ENCODE measurements at regions not wholly inside any gene's neighbourhood (a gene's known extent, or its start where the extent isn't known, plus 50 kb on each side); places are given as distances from the start of the nearest gene placed in this dataset.
A peak's percentile ranks its signal among the peaks of the same experiment; 100 is the strongest.
"Not testable (repeated sequence)": the region's sequence is repeated elsewhere in the genome, so short reads cannot be mapped to it uniquely, and the experiment has no call there.

DNA sequence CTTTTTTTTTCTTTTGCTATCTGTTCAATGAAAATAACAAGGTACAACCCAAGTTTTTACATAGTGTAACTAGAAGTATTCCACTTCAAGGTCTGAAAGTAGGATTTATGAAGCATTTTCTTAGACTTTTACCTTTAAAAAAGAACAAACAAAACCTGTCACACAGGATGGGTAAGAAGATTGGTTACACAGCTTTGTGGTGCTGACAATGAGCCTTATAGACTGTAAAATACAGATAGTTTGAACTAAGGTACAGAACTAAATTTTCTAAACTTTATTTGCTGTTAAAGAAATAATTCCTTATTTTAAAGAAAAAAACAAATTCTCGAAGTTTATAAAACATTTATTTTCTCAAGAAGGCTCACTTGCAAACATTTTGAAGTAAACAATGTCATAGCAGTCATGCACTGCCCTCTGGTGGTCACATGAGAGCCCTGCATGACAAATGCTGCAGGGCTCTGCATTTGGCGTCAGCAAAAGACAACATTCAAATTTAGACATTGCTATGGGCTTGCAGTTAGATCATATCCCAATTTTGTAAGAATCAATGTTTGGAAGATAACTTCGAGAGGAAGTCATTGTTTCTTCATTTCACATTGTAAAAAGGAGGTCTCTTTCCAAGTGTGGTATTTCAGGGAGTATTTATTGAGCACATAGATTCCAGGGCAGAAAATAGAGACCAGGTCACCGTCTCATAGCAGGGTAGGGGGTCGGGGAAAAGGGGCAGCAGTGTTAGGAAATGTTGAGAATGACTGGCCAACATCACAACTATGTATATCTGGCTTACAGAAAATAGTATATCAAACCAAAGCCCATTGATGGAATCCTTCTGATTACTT is 115.3 kb upstream of the FMN2 start:
- Histone ChIP-seq H3K4me1 (ENCODE audit: control insufficient read depth, insufficient read depth, low read length) (peaks cover 3% of the 10 kb centered on the region), H3K36me3 (ENCODE audit: insufficient read depth, low read length) (no peaks in the 10 kb centered on the region), H3K9me3 (replicated peaks; ENCODE audit: low read length) (no peaks in the 10 kb centered on the region), H3K4me3 (ENCODE audit: low read length) (no peak overlapping the region), H3K27me3 (ENCODE audit: control insufficient read depth, insufficient read depth, low read length) (peaks cover 14% of the 10 kb centered on the region), H3K9ac (ENCODE audit: low read depth, low read length) (no peak overlapping the region), H3K4me2 (ENCODE audit: low read length) (no peak overlapping the region)

DNA sequence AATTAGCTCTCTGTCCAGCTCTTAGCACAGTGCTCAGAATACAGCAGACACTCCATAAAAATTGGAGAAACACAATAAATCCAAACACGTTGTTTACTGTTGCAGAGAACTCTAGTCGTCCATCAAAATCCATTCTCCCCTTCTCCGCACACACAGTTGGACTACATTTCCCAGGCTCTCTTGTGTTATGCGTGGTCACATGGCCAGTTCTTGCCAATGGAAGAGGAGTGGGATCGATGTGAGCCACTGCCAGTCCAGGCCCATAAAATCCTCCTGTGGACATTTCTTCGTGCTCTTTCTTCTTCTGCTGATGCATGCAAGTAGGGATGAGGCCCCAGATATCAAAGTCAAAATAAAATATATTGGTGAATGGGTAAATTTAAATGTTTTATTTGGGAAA is 114.3 kb upstream of the FMN2 start:
- no peak overlapping the region for H3K4me3 ChIP-seq (ENCODE audit: low read length)
- H3K36me3 ChIP-seq (ENCODE audit: insufficient read depth, low read length) = no peaks in the 10 kb centered on the region
- no peak overlapping the region for H3K9ac ChIP-seq (ENCODE audit: low read depth, low read length)
- H3K9me3 ChIP-seq (replicated peaks; ENCODE audit: low read length) = no peaks in the 10 kb centered on the region
- no peak overlapping the region for H3K4me2 ChIP-seq (ENCODE audit: low read length)
- H3K27me3 ChIP-seq (ENCODE audit: control insufficient read depth, insufficient read depth, low read length) = peaks cover 14% of the 10 kb centered on the region
- peaks cover 3% of the 10 kb centered on the region for H3K4me1 ChIP-seq (ENCODE audit: control insufficient read depth, insufficient read depth, low read length)

DNA sequence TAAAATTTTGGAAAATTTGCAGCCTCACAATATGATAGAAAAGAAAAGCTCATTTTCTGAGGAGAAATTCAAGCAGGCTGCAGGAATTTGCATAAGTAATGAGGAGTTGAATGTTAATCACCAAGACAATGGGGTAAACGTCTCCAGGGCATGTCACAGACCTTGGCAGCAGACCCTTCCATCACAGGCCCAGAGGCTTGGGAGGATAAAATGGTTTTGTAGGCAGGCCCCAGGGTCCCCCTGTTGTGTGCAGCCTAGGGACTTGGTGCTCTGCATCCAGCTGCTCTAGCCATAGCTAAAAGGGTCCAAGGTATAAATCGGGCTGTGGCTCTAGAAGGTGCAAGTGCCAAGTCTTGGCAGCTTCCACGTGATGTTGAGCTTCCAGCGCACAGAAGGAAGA is 112.2 kb upstream of the FMN2 start:
- no peak overlapping the region for H3K4me2 ChIP-seq (ENCODE audit: low read length)

DNA sequence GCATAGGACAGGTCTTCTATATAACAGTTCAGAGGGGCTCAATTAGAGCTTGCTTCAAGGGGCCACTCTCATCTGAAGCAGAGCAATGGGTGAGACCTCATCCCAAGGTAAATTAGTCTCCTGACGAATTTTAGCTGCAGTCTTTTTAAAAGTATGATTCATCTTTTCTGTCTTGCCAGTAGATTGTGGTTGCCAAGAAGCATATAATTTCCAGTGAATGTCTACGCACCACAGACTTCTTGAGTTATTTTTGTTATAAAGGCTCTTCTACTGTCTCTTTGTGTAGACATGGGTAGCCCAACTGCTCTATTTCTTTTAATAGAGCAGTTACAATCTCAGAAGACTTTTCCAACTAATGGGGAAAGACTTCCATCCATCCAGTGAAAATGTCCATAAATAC is 108.9 kb upstream of the FMN2 start:
- no peak overlapping the region for H3K4me3 ChIP-seq (ENCODE audit: low read length)
- H3K9me3 ChIP-seq (replicated peaks; ENCODE audit: low read length) = no peaks in the 10 kb centered on the region
- no peak overlapping the region for H3K4me2 ChIP-seq (ENCODE audit: low read length)
- H3K9ac ChIP-seq (ENCODE audit: low read depth, low read length) = no peak overlapping the region
- peaks cover 3% of the 10 kb centered on the region for H3K27me3 ChIP-seq (ENCODE audit: control insufficient read depth, insufficient read depth, low read length)
- H3K4me1 ChIP-seq (ENCODE audit: control insufficient read depth, insufficient read depth, low read length) = no peaks in the 10 kb centered on the region
- no peaks in the 10 kb centered on the region for H3K36me3 ChIP-seq (ENCODE audit: insufficient read depth, low read length)

More for the DNA sequence above, 112.2 kb upstream of the FMN2 start:
- Histone ChIP-seq H3K4me1 (ENCODE audit: control insufficient read depth, insufficient read depth, low read length) (peaks cover 3% of the 10 kb centered on the region), H3K9ac (ENCODE audit: low read depth, low read length) (no peak overlapping the region), H3K9me3 (replicated peaks; ENCODE audit: low read length) (no peaks in the 10 kb centered on the region), H3K36me3 (ENCODE audit: insufficient read depth, low read length) (no peaks in the 10 kb centered on the region), H3K27me3 (ENCODE audit: control insufficient read depth, insufficient read depth, low read length) (no peaks in the 10 kb centered on the region), H3K4me3 (ENCODE audit: low read length) (no peak overlapping the region)

DNA sequence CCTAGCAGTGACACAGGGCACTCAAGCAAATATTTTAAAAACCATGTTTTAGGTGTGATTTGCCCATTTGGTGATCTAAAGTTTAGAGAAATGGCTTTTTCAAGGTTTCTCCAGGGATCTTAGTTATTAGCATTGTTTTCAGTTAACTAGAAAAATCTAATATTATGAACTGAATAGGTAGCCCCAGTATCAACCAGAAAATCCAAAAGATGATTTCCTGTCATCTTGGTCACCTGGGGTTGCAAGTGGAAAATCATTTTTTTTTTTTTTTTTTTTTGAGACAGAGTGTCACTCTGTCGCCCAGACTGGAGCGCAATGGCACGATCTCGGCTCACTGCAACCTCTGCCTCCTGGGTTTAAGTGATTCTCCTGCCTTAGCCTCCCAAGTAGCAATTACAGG is 106.6 kb upstream of the FMN2 start:
- H3K36me3 ChIP-seq (ENCODE audit: insufficient read depth, low read length) = no peaks in the 10 kb centered on the region
- no peak overlapping the region for H3K9ac ChIP-seq (ENCODE audit: low read depth, low read length)
- H3K4me1 ChIP-seq (ENCODE audit: control insufficient read depth, insufficient read depth, low read length) = no peaks in the 10 kb centered on the region
- H3K27me3 ChIP-seq (ENCODE audit: control insufficient read depth, insufficient read depth, low read length) = peaks cover 15% of the 10 kb centered on the region
- H3K9me3 ChIP-seq (replicated peaks; ENCODE audit: low read length) = no peaks in the 10 kb centered on the region
- H3K4me3 ChIP-seq (ENCODE audit: low read length) = no peak overlapping the region
- no peak overlapping the region for H3K4me2 ChIP-seq (ENCODE audit: low read length)

DNA sequence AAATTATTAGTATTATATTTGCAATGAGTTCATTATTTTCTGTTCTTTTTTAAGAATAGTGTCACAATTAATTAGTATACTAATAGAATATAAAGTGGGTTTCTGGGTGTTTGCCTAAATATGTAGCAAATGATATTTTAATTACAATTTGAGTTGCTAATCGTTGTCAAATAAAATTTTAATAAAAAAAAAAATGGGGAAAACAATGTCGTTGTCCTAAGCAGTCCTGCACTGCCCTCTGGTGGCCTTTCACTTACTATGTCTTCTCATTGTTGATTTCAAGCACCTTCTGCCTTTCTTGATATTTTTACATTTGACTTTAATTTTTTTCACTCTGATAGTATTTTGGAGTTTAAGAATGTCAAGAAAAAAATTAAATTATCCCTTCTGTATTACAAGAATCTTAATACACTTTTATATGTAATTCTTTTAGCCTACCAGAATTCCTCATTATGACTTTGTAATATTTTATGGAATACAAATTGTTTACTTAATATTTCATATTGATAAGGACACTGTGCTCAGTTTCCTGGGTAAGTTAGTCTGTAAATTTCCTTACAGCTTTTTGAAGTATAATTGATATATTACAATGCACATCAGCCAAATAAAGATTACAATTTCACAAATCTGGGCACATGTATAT is 104.5 kb upstream of the FMN2 start:
- Histone ChIP-seq H3K4me2 (ENCODE audit: low read length) (no peak overlapping the region), H3K27me3 (ENCODE audit: control insufficient read depth, insufficient read depth, low read length) (peaks cover 24% of the 10 kb centered on the region), H3K36me3 (ENCODE audit: insufficient read depth, low read length) (no peaks in the 10 kb centered on the region), H3K4me1 (ENCODE audit: control insufficient read depth, insufficient read depth, low read length) (no peaks in the 10 kb centered on the region), H3K9ac (ENCODE audit: low read depth, low read length) (no peak overlapping the region), H3K9me3 (replicated peaks; ENCODE audit: low read length) (no peaks in the 10 kb centered on the region), H3K4me3 (ENCODE audit: low read length) (no peak overlapping the region)

DNA sequence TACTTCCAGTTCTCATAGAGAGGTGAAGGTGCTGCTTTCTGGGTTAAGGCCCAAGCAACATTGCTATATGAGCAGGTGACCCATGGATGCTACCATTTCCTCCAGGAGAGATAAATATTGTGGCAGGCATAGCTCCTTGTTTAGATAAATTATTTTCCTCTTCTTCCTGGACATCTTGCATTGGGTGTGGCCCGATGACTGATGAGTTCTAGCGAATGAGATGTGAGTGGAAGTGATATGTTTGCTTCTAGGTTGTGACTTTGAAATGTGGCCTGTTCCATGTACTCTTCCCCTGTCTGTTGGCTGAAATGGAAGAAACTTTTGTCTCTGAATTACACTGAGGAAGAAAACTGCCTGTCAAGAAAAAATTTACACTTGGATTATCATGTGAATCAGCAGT is 101.7 kb upstream of the FMN2 start:
- Histone ChIP-seq H3K4me1 (ENCODE audit: control insufficient read depth, insufficient read depth, low read length) (no peaks in the 10 kb centered on the region), H3K4me2 (ENCODE audit: low read length) (no peak overlapping the region), H3K9ac (ENCODE audit: low read depth, low read length) (no peak overlapping the region), H3K9me3 (replicated peaks; ENCODE audit: low read length) (no peaks in the 10 kb centered on the region), H3K27me3 (ENCODE audit: control insufficient read depth, insufficient read depth, low read length) (peaks cover 37% of the 10 kb centered on the region), H3K36me3 (ENCODE audit: insufficient read depth, low read length) (no peaks in the 10 kb centered on the region), H3K4me3 (ENCODE audit: low read length) (no peak overlapping the region)

DNA sequence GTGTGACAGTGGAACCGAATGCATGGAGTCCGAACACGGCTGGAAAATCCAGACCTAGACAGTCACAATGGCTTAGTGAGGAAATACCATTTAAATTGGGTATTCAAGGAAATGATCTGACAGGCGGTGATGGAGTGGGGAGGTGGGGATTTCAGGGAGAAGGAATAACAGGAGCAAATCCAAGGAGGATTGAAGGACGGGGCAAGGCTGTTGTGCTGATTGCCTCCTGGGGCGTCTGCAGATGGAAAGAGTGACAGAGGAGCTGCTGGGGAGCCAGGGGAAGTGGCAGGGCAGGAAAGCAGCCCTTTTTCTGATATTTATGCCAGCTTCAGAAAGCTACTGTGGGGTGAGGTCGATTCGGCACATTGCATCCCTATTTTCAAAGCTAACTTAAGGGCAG is 99.1 kb upstream of the FMN2 start:
- not testable (repeated sequence) for H3K36me3 ChIP-seq (ENCODE audit: insufficient read depth, low read length); H3K4me2 ChIP-seq (ENCODE audit: low read length); H3K9me3 ChIP-seq (replicated peaks; ENCODE audit: low read length); H3K4me1 ChIP-seq (ENCODE audit: control insufficient read depth, insufficient read depth, low read length); H3K9ac ChIP-seq (ENCODE audit: low read depth, low read length); H3K4me3 ChIP-seq (ENCODE audit: low read length)
- H3K27me3 ChIP-seq (ENCODE audit: control insufficient read depth, insufficient read depth, low read length) = peaks cover 55% of the 10 kb centered on the region

DNA sequence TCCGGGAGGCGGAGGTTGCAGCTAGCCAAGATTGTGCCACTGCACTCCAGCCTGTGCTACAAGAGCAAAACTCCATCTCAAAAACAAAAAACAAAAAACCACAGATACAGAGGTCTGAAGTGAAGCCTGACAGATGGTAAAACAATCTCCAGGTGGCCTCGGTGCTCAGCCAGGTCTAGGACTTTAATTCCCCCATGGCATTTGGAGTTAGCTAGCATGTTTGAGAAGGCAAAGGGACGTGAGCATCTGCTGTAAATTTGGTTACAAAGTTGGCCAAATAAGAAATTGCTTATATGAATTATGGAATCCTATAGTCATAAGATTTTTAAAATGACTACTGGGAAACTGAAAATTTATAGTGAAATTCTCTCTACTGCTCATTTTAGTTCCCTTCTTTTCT is 98.3 kb upstream of the FMN2 start:
- no peaks in the 10 kb centered on the region for H3K36me3 ChIP-seq (ENCODE audit: insufficient read depth, low read length)

DNA sequence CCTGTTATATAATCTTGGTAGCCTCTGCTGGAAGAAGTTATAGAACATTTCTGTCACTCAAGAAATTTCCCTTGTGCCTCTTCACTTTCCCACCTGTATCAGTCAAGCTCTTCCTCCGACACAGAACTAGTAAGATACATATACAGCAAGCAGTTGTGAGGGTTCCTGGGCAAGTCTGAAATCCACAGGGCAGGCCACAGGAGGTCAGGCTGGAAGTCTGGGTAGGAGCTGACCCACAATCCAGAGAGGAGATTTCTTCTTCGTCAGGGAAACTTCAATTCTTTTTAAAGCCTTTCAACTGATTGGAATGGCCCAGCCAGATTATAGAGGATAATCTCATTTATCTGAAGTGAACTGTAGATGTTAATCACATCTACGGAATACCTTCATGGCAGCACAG is 96.4 kb upstream of the FMN2 start:
- Histone ChIP-seq H3K27me3 (ENCODE audit: control insufficient read depth, insufficient read depth, low read length) (peaks cover 49% of the 10 kb centered on the region), H3K4me2 (ENCODE audit: low read length) (no peak overlapping the region), H3K9me3 (replicated peaks; ENCODE audit: low read length) (no peaks in the 10 kb centered on the region), H3K36me3 (ENCODE audit: insufficient read depth, low read length) (no peaks in the 10 kb centered on the region), H3K4me3 (ENCODE audit: low read length) (no peak overlapping the region), H3K4me1 (ENCODE audit: control insufficient read depth, insufficient read depth, low read length) (peaks cover 6% of the 10 kb centered on the region), H3K9ac (ENCODE audit: low read depth, low read length) (no peak overlapping the region)

More for the DNA sequence above, 98.3 kb upstream of the FMN2 start:
- Histone ChIP-seq H3K9ac (ENCODE audit: low read depth, low read length) (no peak overlapping the region), H3K4me1 (ENCODE audit: control insufficient read depth, insufficient read depth, low read length) (peaks cover 6% of the 10 kb centered on the region), H3K9me3 (replicated peaks; ENCODE audit: low read length) (no peaks in the 10 kb centered on the region), H3K4me2 (ENCODE audit: low read length) (no peak overlapping the region), H3K4me3 (ENCODE audit: low read length) (no peak overlapping the region), H3K27me3 (ENCODE audit: control insufficient read depth, insufficient read depth, low read length) (peaks cover 55% of the 10 kb centered on the region)

DNA sequence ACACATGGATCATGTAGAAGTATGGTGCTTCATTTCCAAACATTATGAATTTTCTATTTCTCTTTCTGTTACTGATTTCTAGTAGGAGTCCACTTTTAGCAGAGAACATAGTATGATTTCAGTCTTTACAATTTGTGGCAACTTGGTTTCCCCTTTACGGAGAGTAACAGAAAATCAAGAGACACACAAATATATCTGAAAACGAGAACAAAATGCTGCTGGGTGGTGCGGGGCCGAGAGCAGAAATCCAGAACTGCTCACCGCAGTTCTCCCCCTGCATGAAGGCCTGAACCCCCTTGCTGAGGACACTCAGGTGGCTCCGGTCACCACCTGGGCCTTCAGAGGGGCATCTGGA is 94.5 kb upstream of the FMN2 start:
- Histone ChIP-seq H3K36me3 (ENCODE audit: insufficient read depth, low read length) (no peaks in the 10 kb centered on the region), H3K9me3 (replicated peaks; ENCODE audit: low read length) (no peaks in the 10 kb centered on the region), H3K4me1 (ENCODE audit: control insufficient read depth, insufficient read depth, low read length) (peaks cover 15% of the 10 kb centered on the region), H3K27me3 (ENCODE audit: control insufficient read depth, insufficient read depth, low read length) (peaks cover 42% of the 10 kb centered on the region), H3K4me3 (ENCODE audit: low read length) (no peak overlapping the region), H3K4me2 (ENCODE audit: low read length) (peak overlapping the region; percentile 87), H3K9ac (ENCODE audit: low read depth, low read length) (no peak overlapping the region)

Measured in skeletal muscle satellite cell (primary cell).